ENCODE measurements at regions not wholly inside any gene's neighbourhood (a gene's known extent, or its start where the extent isn't known, plus 50 kb on each side); places are given as distances from the start of the nearest gene placed in this dataset.

DNA sequence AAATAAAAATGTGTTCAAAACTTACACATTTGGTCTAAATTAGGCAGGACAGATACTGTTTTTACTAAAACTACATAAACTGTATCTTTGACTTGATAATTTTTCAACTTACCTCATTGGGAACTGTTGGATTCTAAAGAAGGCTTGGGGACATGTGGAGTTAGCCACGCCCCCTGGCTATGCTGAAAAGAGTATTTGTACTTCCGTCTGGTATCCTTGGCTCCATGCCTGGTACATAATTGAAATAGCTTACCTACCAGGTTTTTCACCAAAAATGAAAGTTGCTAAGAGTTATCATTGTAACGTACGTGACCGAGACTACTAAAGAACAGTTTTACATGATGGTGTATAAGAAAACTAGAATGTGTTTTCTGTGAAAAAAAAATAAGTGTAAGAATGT is 604.8 kb upstream of the IGFBP3 start:
- no peak for DNase-seq

- DNase-seq = no peak
Measured at GRCh38 chr7:46524350-46524749, 603.3 kb upstream of the IGFBP3 start.

DNA sequence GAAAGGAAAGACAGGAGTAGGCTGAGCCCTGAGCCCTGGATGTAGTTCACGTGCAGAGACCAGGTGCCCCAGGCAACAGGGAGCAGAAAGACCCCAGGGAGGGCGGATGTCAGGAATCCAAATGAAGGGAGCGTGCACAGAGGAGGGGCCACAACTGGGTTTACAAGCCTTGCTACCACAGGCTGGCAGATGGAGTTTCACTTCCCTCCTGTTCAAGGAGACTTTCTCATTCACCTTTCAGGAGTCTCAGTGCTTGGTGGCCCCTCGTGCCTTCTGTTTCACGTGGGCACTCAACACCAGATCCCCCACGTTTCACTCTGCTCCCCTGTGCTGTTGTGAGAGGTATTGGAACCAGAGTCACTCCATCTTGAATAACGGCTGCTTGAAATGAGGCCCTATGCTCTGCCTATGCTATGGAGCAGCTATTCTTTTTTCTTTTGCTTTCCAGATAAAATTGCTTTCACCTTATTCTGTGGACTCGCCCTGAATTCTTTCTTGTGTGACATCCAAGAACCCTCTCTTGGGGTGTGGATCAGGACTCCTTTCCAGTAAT is 601.4 kb upstream of the IGFBP3 start:
- DNase-seq = no peak

GRCh38 chr7:46518713-46519112 is 597.6 kb upstream of the IGFBP3 start:
- no peak for DNase-seq

GRCh38 chr7:46515844-46516590 is 594.9 kb upstream of the IGFBP3 start:
- no peak for DNase-seq

DNA sequence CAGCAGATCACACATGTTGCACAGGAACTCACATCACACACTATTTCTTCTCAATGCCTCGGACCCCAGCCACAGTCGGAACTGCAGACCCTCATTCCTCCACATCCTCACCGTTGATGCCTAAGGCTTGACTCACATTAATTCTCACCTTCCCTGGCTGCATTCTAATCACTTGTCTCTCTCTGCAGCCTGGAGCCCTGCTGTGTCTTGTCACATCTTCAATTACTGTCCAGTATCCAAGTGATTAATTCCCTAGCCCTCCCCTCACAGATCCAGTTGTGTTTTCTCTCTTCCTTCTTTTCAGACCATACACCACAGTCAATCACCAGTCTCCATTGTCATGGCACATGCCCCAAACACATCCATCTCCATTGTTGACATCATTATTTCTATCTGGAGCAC is 592.4 kb upstream of the IGFBP3 start:
- no peak for DNase-seq

DNA sequence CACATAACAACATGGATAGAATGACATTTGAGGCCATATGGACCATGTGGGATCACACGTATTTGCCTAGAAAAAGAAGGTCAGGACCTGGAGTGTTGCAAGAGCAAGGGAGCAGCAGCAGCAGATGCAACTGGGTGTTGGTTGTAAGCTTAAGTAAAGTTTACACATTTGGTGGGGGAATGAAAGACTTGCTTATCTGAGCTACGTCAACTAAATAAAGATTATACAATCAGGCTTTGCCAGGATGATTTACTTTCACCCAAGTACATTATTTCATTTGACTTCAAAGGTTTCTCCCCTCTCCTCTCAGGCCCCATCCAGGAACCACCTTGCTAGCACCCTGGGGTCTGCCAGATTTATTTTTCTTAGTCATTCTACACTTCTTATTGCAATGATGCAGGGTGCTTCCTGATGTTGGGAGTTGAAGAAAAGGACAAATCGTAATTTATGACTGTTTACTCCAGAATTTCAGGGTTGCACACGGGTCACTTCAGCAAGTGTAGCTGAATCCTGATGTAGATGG is 591.9 kb upstream of the IGFBP3 start:
- DNase-seq = no peak

- DNase-seq = no peak
Measured at GRCh38 chr7:46511442-46512215, 590.6 kb upstream of the IGFBP3 start.

DNA sequence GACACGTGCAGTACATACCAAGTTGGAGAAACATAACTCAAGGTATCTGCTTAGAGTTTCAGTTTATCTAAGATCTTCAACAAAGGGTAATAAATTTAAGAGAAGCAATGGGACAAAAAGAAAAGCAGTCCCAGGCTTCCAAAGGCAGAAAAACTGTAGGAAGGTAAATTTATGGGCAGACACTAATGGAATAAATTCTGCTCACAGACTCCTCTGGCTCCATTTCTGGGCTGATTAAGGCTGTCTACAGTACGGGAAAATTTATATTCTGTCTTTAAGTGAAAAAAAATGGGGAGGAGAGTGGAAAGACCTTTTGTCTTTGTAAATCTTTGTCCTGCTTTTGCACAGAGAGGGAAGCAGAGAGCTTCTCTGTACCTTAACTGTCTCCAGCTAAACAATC is 587.5 kb upstream of the IGFBP3 start:
- no peak for DNase-seq

- DNase-seq = no peak
Measured at GRCh38 chr7:46507560-46507959, 586.5 kb upstream of the IGFBP3 start.

DNA sequence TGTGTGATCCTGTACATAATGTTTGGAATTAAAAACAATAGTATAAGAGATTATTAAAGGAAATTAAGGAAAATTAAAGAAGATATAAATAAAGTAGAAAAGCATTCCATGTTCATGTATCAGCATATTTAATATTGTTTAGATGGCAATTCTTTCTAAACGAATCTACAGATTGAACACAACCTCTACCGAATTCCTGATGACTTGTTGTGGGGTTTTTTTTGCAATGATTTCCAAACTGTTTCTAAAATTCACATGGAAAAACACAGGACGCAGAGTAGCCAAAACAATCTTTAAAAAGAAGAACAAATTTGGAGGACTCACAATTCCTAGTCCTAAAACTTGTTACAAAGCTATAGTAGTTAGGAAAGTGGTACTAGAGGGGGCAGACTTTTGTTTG is 573.4 kb upstream of the IGFBP3 start:
- no peak for DNase-seq

DNA sequence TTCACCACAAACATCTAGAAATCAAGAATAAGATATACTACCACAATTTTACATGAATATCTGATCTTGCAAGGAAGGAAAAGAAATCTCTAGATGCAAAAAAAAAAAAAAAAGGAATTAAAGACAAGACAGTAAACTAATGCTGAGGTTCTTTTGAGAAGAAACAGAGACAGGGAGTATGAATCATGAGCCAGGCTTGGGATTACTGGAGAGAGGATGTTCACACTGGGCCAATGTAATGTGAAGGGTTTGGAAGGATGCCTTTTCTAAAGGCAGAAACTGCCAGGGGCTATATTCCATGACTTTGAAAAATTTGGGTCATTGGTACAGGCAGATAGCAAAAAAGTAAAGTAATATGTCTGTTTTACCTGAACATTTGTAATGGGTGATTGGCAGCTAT is 573.0 kb upstream of the IGFBP3 start:
- no peak for DNase-seq

DNA sequence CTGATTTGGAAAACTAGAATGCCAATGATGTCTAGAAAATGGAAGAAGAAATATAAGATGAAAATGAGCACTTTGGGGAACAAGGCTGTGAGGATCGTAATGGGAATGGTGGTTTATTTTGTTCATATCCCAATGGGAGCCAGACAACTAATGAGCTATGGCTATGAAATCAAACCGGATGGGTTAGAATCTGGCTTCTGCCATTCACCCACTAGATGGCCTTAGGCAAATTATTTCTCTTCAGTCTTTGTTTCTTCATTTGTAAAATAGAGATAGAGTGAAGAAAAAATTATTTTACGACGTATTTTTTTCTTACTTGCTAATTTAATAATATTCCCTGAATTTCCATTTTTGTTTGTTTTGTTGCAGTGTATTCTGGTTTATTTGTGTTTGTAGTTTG is 572.1 kb upstream of the IGFBP3 start:
- no peak for DNase-seq

GRCh38 chr7:46492466-46492865 is 571.4 kb upstream of the IGFBP3 start:
- no peak for DNase-seq

DNA sequence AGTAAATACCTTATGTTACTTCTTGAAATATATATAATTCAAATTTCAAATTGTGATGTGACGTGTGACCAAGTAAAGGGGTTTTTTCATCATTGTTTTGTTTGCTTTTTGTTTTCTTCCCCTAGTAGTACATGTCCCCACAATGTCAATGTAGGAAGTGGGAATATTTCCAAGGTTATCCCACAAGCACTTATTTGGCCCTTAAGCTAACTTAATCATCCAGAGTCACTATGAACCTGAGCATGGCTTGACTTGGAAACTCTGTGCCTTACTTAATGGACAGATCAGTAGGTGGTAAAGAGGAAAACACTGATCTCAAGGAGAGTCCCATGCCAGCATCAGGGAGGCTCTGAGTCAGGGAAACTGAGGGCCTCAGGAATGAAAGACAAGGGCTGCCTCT is 569.3 kb upstream of the IGFBP3 start:
- no peak for DNase-seq

DNA sequence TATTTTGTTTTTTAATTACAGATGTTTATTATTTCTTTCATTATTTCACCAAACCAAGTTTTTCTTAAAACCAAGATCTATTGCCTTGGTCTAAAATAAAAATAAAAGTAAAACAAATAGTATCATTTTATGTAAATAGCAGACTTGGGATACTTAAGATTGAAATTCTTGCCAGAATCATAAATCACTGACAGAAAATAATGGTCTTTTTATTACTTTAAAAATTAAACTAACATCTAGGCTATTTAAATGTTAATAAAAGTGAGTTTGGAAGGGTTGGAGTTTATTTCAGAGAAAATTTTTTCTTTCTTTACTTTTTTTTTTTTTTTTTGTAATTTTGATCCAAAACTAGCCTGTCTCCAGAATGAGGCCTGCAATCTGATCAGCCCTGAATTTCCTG is 568.0 kb upstream of the IGFBP3 start:
- no peak for DNase-seq

- DNase-seq = no peak
Measured at GRCh38 chr7:46488607-46489006, 567.5 kb upstream of the IGFBP3 start.

DNA sequence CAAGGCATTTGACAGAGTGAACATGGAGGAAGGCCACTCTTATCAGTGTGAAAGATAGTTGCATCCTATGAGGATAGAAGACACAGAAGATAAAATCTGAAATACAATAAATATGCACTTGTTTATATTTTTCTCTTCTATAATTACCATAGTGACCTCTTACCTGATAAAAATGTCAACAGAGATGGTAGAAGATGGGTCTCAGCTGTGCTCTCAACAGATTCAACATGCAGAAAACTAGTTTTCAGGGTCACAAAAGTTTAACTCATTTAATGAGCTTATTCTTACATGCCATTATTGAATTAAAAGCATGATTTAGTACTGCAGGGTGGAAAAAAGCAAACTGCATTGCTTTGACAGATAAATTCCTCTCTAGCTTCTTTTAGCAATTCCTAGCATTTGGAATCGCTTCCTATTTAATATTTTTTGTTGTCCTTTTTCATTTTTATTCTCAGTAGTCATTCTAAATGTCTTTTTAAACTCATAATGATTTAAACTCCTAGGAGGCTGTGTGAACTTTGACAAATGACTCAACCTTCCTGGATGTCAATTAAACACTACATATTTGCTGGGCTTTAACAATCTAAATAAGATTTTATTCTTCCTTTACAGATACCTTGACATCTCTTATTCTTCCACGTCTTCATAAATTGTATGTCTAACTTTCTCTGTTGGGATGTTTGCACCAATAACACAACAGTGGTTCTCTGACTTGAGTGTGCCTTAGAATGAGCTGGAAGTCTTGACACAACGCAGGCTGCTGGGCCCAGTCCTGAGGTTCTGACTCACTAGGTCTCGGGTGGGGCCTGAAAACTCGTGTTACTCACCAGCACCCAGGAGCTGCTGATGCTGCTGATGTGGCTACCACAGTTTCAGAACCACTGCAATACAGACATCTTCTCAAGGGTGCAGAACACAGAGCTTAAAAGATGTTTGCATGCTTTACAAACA is 565.5 kb upstream of the IGFBP3 start:
- DNase-seq = no peak

DNA sequence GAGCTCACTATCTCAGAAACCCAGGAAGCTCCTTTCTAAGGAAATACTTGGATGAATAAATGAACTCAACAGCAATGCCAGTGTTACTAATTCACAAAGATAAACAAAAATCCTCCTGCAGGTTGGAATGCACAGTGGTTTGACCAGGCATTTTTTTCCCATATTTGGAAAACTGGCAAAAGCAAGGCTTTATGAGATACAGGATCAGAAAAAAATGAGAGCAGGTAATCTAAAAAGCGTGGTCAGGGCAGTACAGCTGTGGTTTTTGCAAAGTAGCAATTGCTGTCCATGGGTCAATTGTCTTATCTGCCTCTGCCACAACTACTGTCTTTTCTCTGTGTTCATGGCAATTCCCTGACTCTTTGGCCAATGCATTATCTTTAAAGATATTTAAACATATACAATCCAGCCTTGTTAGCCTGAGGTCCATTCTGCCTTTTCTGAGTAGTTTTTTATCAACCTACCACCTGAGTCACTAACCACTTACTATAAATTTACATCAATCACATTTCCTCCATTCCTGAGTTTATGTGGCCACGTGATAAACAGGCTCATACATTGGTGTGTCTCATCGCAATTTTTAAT is 564.5 kb upstream of the IGFBP3 start:
- DNase-seq = no peak

DNA sequence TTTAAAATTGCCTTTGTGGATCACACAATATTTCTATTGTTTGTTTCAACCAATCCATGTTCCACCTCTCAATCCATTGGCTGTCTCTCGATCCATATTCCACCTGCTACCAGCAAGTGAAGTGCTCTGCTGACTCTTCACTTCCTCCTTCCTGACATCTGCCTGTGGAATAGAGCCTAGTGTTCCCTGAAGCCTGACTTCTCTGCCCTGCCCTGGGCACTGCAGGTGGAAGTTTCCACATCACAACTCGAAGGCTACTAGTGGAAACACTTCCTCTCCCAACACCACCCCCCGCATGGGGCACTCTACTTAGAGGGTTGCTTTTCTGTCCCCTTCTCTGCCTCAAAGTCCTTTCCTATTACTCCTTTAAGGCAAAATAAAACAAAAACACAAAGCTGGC is 563.8 kb upstream of the IGFBP3 start:
- DNase-seq = no peak

DNA sequence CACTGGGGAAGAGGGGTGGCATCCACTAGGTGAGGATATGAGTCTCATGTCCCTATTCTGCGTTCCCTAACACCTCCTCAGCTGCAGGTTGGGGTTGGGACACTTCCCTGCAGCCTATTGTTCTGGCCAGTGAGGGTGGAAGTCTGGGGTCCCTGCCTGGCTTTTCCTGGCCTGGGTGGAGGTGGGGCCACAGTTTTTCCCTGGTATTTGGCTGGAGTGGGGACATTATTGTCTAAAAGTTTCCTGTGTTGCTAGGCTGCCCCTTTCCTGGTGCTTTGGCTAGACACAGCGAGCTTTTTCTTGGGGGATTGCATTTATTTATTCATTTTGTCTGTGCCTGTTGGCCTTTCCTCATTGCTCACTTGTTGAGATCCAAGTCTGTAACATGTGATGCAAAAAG is 559.5 kb upstream of the IGFBP3 start:
- DNase-seq = no peak

- DNase-seq = no peak
Measured at GRCh38 chr7:46479680-46480079, 558.6 kb upstream of the IGFBP3 start.

GRCh38 chr7:46478046-46478445 is 557.0 kb upstream of the IGFBP3 start:
- no peak for DNase-seq

Data from stimulated activated CD8-positive, alpha-beta memory T cell treated with anti-CD3 and anti-CD28 coated beads, Interleukin-4, amount 100 ng/mL, for 48 hours (primary cell).